Endothelial cell of umbilical vein (primary cell): ENCODE measurements at regions not wholly inside any gene's neighbourhood (a gene's known extent, or its start where the extent isn't known, plus 50 kb on each side); places are given as distances from the start of the nearest gene placed in this dataset.

Source experiments
- BruUV-seq: library from RNA; stranded (reverse); fragments of 400-500 nt; replicated peaks from 2 replicates; lab custom pipeline; 2021; lab: Mats Ljungman, UMichigan
- CTCF ChIA-PET: fragments of 300-600, 350-600 bp; sonication (Branson Sonifier 250); formaldehyde crosslinking; loops from one replicate; lab custom pipeline; 2021; ENCODE audit warnings: antibody characterized with exemption, inconsistent platforms; lab: Charles Lee
- POLR2A ChIA-PET: fragments of 300-600, 350-600 bp; sonication (Branson Sonifier 250); formaldehyde crosslinking; loops from one replicate; lab custom pipeline; 2021; ENCODE audit warnings: antibody characterized with exemption, inconsistent platforms; lab: Charles Lee
- DNase-seq: peaks from one replicate; pipeline ENCODE4 v3.0.0-alpha.2; 2011; ENCODE audit warnings: low read depth, low spot score
- FAIRE-seq: peaks from 2 replicates; lab custom pipeline; 2011; peaks lifted over from hg19 to GRCh38; lab: Jason Lieb, UNC
- H2AFZ ChIP-seq: 2 replicates; pipeline ENCODE4 v1.6.0; 2012; ENCODE audit warnings: low read depth, low read length, control low read depth, inconsistent platforms
- H3K27ac ChIP-seq: 2 replicates; pipeline ENCODE4 v1.5.1; 2011; ENCODE audit warnings: low read depth, mild to moderate bottlenecking, control low read depth, low read length, moderate library complexity; ENCODE audit not compliant: insufficient read depth
- H3K27me3 ChIP-seq, 2 experiments: 2 replicates each; pipeline versions ENCODE4 v1.6.0 to v1.6.1; 2011; ENCODE audit warnings: low read length in 2 of 2, mixed read lengths in 1 of 2; ENCODE audit not compliant: control insufficient read depth in 2 of 2, insufficient read depth in 2 of 2
- H3K36me3 ChIP-seq, 2 experiments: 2 replicates in 1 of 2; 3 replicates in 1 of 2; pipeline ENCODE4 v1.5.1; 2011; ENCODE audit warnings: low read length in 2 of 2, mild to moderate bottlenecking in 1 of 2, moderate library complexity in 1 of 2; ENCODE audit not compliant: control insufficient read depth in 2 of 2, insufficient read depth in 2 of 2; ENCODE audit errors: extremely low read depth in 1 of 2
- H3K4me1 ChIP-seq: 3 replicates; pipeline ENCODE4 v1.5.1; 2011; ENCODE audit warnings: mild to moderate bottlenecking, low read length; ENCODE audit not compliant: control insufficient read depth, insufficient read depth; ENCODE audit errors: extremely low read depth
- H3K4me2 ChIP-seq: 2 replicates; pipeline ENCODE4 v1.6.1; 2011; ENCODE audit warnings: low read length, control low read depth, mixed read lengths; ENCODE audit not compliant: insufficient read depth
- H3K4me3 ChIP-seq, 3 experiments: fragments of 200-600 bp in 1 of 3; sonication (generic), shearing (Covaris generic) in 1 of 3; replicated peaks in 1 of 3; 2 replicates each; pipeline ENCODE4 v1.5.1; 2011 to 2016; ENCODE audit warnings: control low read depth in 3 of 3, low read length in 3 of 3, mild to moderate bottlenecking in 2 of 3, inconsistent platforms in 1 of 3, low read depth in 1 of 3, moderate library complexity in 1 of 3; ENCODE audit not compliant: insufficient read depth in 1 of 3
- H3K79me2 ChIP-seq: 2 replicates; pipeline ENCODE4 v1.6.0; 2012; ENCODE audit warnings: low read length, inconsistent platforms; ENCODE audit not compliant: control insufficient read depth, insufficient read depth
- H3K9ac ChIP-seq: replicated peaks from 2 replicates; pipeline ENCODE3; 2011; ENCODE audit warnings: low read length, control low read depth; ENCODE audit not compliant: insufficient read depth; ENCODE audit errors: extremely low read depth
- H3K9me1 ChIP-seq: replicated peaks from 3 replicates; pipeline ENCODE4 v1.6.0; 2011; ENCODE audit warnings: mild to moderate bottlenecking, low read length; ENCODE audit not compliant: control insufficient read depth, insufficient read depth; ENCODE audit errors: extremely low read depth
- H3K9me3 ChIP-seq: replicated peaks from 2 replicates; pipeline ENCODE4 v1.5.1; 2012; ENCODE audit warnings: low read length, inconsistent platforms; ENCODE audit not compliant: control insufficient read depth, insufficient read depth
- H4K20me1 ChIP-seq: replicated peaks from 2 replicates; pipeline ENCODE3; 2011; ENCODE audit warnings: mild to moderate bottlenecking, low read length; ENCODE audit not compliant: control insufficient read depth, insufficient read depth; ENCODE audit errors: extremely low read depth
- EZH2 ChIP-seq: IDR thresholded peaks from 2 replicates; pipeline ENCODE4 v1.6.1; 2012; ENCODE audit warnings: borderline replicate concordance, low read depth, mild to moderate bottlenecking, moderate library complexity, low read length, inconsistent platforms; ENCODE audit not compliant: severe bottlenecking
- FOS ChIP-seq: IDR thresholded peaks from 2 replicates; pipeline ENCODE4 v1.6.1; 2011; ENCODE audit warnings: mild to moderate bottlenecking, low read length, moderate library complexity, borderline replicate concordance; ENCODE audit not compliant: insufficient read depth
- GATA2 ChIP-seq: IDR thresholded peaks from 2 replicates; pipeline ENCODE4 v1.7.0; 2011; ENCODE audit warnings: low read depth, mild to moderate bottlenecking, moderate library complexity, mixed read lengths, low read length; ENCODE audit not compliant: insufficient read length, insufficient read depth
- JUN ChIP-seq: IDR thresholded peaks from 2 replicates; pipeline ENCODE4 v1.6.1; 2011; ENCODE audit warnings: borderline replicate concordance, low read depth; ENCODE audit not compliant: insufficient read length, insufficient read depth
- MYC ChIP-seq: IDR thresholded peaks from one replicate; pipeline ENCODE4 v1.6.1; 2011; ENCODE audit warnings: mild to moderate bottlenecking, low read depth, low read length
- POLR2A ChIP-seq: IDR thresholded peaks from 2 replicates; pipeline ENCODE4 v1.6.1; 2012; ENCODE audit warnings: low read depth, mild to moderate bottlenecking, control low read depth, low read length
- POLR2AphosphoS5 ChIP-seq: IDR thresholded peaks from 2 replicates; pipeline ENCODE4 v1.6.1; 2012; ENCODE audit warnings: low read depth, mild to moderate bottlenecking, control low read depth, low read length, moderate library complexity; ENCODE audit not compliant: insufficient read depth
- dilution Hi-C: fragments of 300-500 bp; cut with MboI; formaldehyde crosslinking; loops from one replicate; pipeline ENCODE4 v1.15.0; 2019; ENCODE audit warnings: low sequenced_read_pairs; ENCODE audit not compliant: extremely low pct_ligation_motif_present
- intact Hi-C: fragments of 100-400 bp; cut with micrococcal nuclease; formaldehyde crosslinking; loops from one replicate; pipeline ENCODE4 v1.10.0; 2022
- TF ChIP-seq, protein P1 (sequence below), 2 donors: IDR thresholded peaks; 1 replicate in 1 of 2; 2 replicates in 1 of 2; pipeline ENCODE4 v1.5.1; 2011; ENCODE audit warnings: low read length in 2 of 2, mild to moderate bottlenecking in 2 of 2, moderate library complexity in 2 of 2, control low read depth in 1 of 2, inconsistent platforms in 1 of 2, low read depth in 1 of 2; ENCODE audit not compliant: insufficient read depth in 1 of 2; ENCODE audit errors: extremely low read depth in 1 of 2
- TF ChIP-seq, protein P2 (sequence below): IDR thresholded peaks from 2 replicates; pipeline ENCODE4 v1.6.1; 2011; ENCODE audit not compliant: insufficient read depth, insufficient read length

DNA sequence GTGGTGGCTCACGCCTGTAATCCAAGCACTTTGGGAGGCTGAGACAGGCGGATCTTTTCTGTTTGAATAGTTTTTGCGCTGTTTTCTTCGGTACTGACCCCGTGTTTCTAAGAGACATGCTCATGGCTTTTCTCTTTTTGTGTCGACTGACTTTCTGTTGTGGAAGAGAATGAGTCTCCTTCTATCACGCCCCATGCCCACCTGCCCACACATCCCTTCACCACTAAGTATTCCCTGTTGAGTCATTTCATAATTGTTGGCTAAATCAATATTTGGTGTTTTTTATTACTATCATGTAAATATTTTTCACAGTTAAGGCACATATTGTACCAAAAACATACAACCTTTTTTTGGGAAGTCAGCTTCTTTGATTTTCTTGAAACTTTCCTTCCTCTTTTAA, 198.8 kb upstream of the TWIST2 start:
- no peaks in the 10 kb centered on the region for H4K20me1 ChIP-seq
- no peak overlapping the region for H3K9ac ChIP-seq
- H3K4me2 ChIP-seq: no peak overlapping the region
- dilution Hi-C loops: no loop called here
- H3K9me3 ChIP-seq: no peaks in the 10 kb centered on the region
- H3K36me3 ChIP-seq: no peaks in the 10 kb centered on the region
- TF ChIP-seq JUN (no peak), POLR2A (no peak), GATA2 (no peak), POLR2AphosphoS5 (no peak), FOS (no peak), MYC (no peak), EZH2 (no peak)
- TF ChIP-seq, protein P1, sequence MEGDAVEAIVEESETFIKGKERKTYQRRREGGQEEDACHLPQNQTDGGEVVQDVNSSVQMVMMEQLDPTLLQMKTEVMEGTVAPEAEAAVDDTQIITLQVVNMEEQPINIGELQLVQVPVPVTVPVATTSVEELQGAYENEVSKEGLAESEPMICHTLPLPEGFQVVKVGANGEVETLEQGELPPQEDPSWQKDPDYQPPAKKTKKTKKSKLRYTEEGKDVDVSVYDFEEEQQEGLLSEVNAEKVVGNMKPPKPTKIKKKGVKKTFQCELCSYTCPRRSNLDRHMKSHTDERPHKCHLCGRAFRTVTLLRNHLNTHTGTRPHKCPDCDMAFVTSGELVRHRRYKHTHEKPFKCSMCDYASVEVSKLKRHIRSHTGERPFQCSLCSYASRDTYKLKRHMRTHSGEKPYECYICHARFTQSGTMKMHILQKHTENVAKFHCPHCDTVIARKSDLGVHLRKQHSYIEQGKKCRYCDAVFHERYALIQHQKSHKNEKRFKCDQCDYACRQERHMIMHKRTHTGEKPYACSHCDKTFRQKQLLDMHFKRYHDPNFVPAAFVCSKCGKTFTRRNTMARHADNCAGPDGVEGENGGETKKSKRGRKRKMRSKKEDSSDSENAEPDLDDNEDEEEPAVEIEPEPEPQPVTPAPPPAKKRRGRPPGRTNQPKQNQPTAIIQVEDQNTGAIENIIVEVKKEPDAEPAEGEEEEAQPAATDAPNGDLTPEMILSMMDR (IDR thresholded peaks at IDR 0.05; ENCODE audit: extremely low read depth in 1 of 2, insufficient read depth in 1 of 2, low read depth in 1 of 2, low read length in 2 of 2): no peak
- TF ChIP-seq, protein P2, sequence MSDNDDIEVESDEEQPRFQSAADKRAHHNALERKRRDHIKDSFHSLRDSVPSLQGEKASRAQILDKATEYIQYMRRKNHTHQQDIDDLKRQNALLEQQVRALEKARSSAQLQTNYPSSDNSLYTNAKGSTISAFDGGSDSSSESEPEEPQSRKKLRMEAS: no peak
- intact Hi-C loops: no loop called here
- H3K79me2 ChIP-seq: no peaks in the 10 kb centered on the region
- no peak overlapping the region for H3K27ac ChIP-seq
- CTCF ChIA-PET: no interaction called here
- H2AFZ ChIP-seq: no peak overlapping the region
- DNase-seq (no peak), FAIRE-seq (no peak)
- H3K4me1 ChIP-seq: peaks cover 11% of the 10 kb centered on the region
- H3K9me1 ChIP-seq: no peaks in the 10 kb centered on the region
- POLR2A ChIA-PET: no interaction called here
- BruUV-seq: no TSS peak
- no peak overlapping the region for H3K4me3 ChIP-seq
- no peaks in the 10 kb centered on the region for H3K27me3 ChIP-seq
